ENCODE measurements at regions not wholly inside any gene's neighbourhood (a gene's known extent, or its start where the extent isn't known, plus 50 kb on each side); places are given as distances from the start of the nearest gene placed in this dataset.

GRCh38 chr2:16266571-16266970 lies 326.2 kb downstream of the MYCN start:
- TF ChIP-seq POLR2A (IDR thresholded peaks at IDR 0.05), result no peak
- TF ChIP-seq POLR2AphosphoS5 (IDR thresholded peaks at IDR 0.05), result no peak
- TF ChIP-seq CTCF (IDR thresholded peaks at IDR 0.05), result no peak
- Histone ChIP-seq H3K27ac (no peak overlapping the region), H3K4me3 (no peak overlapping the region), H3K4me1 (replicated peaks) (no peaks in the 10 kb centered on the region), H3K27me3 (replicated peaks; ENCODE audit: insufficient read depth) (no peaks in the 10 kb centered on the region), H3K36me3 (no peaks in the 10 kb centered on the region), H3K9me3 (no peaks in the 10 kb centered on the region)
- DNase-seq (ENCODE audit: low spot score), result no peak
- intact Hi-C loops (cut with DNase I), result no loop called here
- 80% methylated on average over 11 of the region's 11 CpGs for WGBS

- TF ChIP-seq POLR2A (IDR thresholded peaks at IDR 0.05), result no peak
- TF ChIP-seq POLR2AphosphoS5 (IDR thresholded peaks at IDR 0.05), result no peak
- no peak for TF ChIP-seq CTCF (IDR thresholded peaks at IDR 0.05)
- Histone ChIP-seq H3K27me3 (replicated peaks; ENCODE audit: insufficient read depth) (no peaks in the 10 kb centered on the region), H3K4me3 (no peak overlapping the region), H3K9me3 (no peaks in the 10 kb centered on the region), H3K36me3 (no peaks in the 10 kb centered on the region), H3K27ac (no peak overlapping the region), H3K4me1 (replicated peaks) (no peaks in the 10 kb centered on the region)
- no peak for DNase-seq (ENCODE audit: low spot score)
- intact Hi-C loops (cut with DNase I), result no loop called here
- 87% methylated on average over 4 of the region's 4 CpGs for WGBS
Measured at GRCh38 chr2:16264931-16265540, 324.7 kb downstream of the MYCN start.

GRCh38 chr2:16264491-16264890 lies 324.1 kb downstream of the MYCN start:
- WGBS, result 94% methylated on average over 4 of the region's 4 CpGs
- DNase-seq (ENCODE audit: low spot score), result no peak

GRCh38 chr2:16263241-16263890 lies 323.0 kb downstream of the MYCN start:
- Histone ChIP-seq H3K4me3 (no peak overlapping the region), H3K4me1 (replicated peaks) (no peaks in the 10 kb centered on the region), H3K27ac (no peak overlapping the region), H3K36me3 (no peaks in the 10 kb centered on the region), H3K27me3 (replicated peaks; ENCODE audit: insufficient read depth) (no peaks in the 10 kb centered on the region), H3K9me3 (no peaks in the 10 kb centered on the region)
- no peak for TF ChIP-seq POLR2A (IDR thresholded peaks at IDR 0.05)
- TF ChIP-seq CTCF (IDR thresholded peaks at IDR 0.05), result no peak
- TF ChIP-seq POLR2AphosphoS5 (IDR thresholded peaks at IDR 0.05), result no peak
- intact Hi-C loops (cut with DNase I), result no loop called here
- WGBS, result 81% methylated on average over 14 of the region's 14 CpGs
- no peak for DNase-seq (ENCODE audit: low spot score)

More at GRCh38 chr2:16264491-16264890, 324.1 kb downstream of the MYCN start:
- H3K4me3 ChIP-seq, result no peak overlapping the region
- no peak for TF ChIP-seq POLR2A (IDR thresholded peaks at IDR 0.05)
- no peak for TF ChIP-seq CTCF (IDR thresholded peaks at IDR 0.05)
- TF ChIP-seq POLR2AphosphoS5 (IDR thresholded peaks at IDR 0.05), result no peak
- H3K27me3 ChIP-seq (replicated peaks; ENCODE audit: insufficient read depth), result no peaks in the 10 kb centered on the region
- intact Hi-C loops (cut with DNase I), result no loop called here
- H3K4me1 ChIP-seq (replicated peaks), result no peaks in the 10 kb centered on the region
- H3K27ac ChIP-seq, result no peak overlapping the region
- H3K36me3 ChIP-seq, result no peaks in the 10 kb centered on the region
- no peaks in the 10 kb centered on the region for H3K9me3 ChIP-seq
